HG02973 (cell line): ENCODE measurements at regions not wholly inside any gene's neighbourhood (a gene's known extent, or its start where the extent isn't known, plus 50 kb on each side); places are given as distances from the start of the nearest gene placed in this dataset.

Experiments used
- ATAC-seq: cut with Tn5 transposase; IDR thresholded peaks from one replicate; pipeline ENCODE4 v1.9.1; 2021; ENCODE audit warnings: moderate library complexity; ENCODE audit not compliant: unreplicated experiment

DNA sequence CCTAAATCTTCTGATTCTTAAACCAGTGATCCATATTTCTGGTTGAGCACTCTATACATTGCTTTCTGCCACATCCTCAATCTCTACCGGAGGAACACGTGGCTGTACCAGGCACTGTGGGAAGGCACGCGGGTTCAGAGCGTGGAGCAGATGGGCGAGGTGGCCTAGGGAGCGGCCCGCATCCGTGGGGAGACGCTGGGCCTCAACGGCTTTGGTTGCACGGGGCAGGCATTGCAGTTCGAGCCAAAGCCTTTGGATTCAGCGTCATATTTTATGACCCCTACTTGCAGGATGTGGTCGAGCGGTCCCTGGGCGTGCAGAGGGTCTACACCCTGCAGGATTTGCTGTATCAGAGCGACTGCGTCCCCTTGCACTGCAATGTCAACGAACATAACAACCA lies 197.2 kb upstream of the RGMB start:
- no peak for ATAC-seq

DNA sequence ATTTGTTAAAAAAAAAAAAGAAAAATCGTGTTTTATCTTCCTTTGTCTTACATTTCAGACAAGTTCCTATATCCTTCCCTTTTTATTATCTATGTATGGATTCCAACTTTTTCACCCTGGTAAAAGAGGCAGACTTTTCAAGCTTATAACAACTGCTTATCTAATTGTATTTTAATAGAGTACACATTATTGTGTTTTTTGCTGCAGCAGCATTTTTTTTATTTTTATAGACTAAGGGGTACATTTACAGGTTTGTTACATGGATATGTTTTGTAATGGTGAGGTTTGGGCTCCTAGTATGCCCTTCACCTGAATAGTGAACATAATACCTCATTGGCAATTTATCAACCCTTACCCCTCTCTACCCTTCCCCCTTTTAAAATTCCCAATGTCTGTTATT lies 195.0 kb upstream of the RGMB start:
- no peak for ATAC-seq

DNA sequence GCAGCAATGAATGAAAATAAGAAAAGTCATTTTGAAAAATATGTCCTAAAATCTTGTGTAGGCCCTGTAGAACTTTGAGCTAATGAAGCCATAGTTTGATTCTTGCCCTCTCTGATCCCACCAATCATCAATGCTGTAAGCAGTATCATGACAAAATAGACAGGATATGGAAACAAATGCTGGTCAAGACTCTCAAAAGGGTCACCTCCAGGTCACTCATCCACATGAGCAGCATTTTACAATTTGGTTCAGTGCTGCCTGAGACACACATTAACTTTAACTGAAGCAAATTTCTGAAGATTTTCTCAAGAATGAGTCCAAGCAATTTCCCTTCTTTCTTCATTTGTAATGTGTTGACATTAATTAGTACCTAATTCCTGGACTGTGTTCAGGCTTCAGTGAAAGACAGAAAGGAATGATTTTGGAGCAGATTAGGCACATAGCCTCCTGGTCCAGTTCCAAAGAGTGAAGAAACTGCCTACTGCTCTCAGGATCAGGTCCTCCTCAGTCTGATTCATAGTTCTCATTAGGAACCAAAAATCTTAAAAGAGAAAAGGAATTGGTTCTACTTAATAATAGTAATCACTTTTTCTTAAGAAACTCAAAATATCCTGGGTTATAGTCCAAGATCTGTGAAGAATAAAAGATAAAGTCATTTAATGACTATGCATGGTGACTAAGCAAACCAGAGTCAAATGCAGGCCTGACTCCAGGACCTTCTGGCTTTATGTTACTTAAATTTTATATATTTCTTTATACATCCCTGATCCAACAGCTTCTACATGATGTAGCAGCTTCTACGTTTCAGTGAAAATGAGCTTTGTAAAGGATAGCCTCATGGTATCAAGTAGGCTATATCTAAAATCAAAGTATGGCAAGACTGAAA lies 192.1 kb upstream of the RGMB start:
- ATAC-seq, result no peak

DNA sequence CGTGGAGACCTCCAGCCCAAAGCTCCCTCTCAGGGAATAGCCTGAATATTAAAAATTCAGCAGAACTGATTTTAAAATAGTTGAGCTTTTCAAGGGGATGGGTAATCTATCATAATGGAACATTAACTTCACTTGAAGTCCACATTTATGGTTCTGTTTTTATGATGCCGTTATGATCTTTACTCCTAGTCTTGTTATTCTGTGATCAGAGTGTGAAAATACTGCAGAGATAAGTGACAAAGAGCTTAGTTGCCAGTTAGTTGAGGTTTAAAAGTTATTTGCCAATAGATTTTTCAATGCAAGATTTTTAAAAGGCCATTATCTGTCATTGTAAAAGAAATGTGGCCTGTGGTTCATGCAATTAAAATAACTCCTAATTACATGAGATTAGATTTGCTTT lies 189.9 kb upstream of the RGMB start:
- ATAC-seq, result no peak

DNA sequence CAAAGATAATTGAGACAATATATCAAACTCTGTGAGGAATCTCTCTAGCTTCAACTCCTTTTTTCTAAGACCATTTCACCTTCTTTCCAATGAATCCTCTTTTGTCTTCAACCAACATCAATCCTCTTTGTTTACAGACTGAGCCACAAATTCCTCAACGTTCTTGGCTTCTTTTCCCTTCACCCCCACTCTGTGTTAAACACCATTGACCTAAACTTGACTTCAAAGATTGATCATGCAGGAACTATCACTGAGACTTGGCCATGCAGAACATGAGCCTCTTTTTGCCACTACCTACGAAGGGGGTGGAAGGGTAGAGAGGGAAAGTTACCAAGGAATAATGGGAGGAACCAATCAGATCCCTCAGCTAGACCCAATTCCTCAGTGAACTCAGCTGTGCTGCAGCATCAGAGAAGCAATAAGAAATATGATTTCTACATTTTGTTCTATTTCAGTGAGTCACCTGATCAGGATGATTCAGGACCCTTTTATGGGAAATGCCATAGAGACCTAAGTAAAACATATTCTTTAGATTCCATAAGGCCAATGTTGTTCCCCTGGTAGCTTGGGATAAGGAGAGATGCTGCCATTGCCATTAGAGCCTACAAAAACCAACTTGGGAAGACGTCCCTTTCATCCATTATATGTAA lies 187.7 kb upstream of the RGMB start:
- ATAC-seq, result no peak

DNA sequence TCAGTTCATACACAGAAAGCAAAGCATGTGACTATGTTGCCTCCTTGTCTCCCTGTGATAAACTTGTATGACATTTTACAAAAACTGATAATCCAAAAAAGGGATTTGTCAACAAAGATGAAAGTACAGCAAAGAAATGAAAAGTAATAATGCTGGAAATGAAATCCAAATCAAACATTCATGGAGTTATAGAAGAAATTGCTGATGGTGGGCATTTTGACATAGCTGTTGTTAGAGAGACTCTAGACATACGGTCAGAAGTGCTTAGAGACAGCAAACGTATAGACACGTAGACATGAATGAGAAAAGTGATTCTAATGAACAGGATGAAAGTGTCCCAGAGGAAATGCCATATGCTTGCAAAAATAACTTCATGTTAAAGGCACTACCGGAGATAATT lies 186.9 kb upstream of the RGMB start:
- ATAC-seq, result no peak

DNA sequence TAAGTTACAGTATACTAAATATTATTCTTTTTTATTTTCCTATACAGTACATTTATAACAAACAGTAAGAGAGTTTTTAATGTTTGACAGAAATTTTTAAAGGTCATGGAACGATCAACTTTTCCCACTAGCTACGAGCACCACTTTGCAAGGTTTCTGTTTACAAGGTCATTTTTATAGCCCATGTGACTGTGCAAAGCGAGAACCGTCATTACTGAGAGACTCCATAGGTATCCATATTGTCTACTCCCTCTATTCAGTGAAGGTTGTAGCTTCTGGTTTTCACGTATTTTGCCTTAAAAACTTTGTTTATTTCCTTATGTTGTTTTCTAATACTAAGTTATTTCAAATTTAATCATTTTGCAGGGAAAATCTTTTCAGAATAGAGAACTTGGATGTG lies 186.3 kb upstream of the RGMB start:
- no peak for ATAC-seq

DNA sequence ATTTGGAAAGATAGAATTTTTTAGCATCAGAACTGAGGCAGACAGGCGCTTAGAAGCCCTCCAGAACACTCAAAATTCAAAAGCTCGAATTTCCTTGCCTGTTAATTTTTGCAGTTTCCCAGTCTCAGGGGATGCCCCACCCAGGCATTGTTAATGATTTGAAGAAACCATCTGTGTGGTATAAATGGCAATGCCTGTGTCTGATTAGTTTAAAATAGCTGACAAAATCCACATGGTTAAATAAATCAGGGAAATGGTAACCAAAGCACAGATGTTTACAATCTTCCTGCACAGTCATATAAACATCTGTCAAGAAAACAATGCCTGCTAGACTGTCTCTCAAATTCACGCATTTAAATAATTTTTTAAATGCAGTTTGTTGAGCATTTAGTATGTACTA lies 185.2 kb upstream of the RGMB start:
- ATAC-seq, result no peak

DNA sequence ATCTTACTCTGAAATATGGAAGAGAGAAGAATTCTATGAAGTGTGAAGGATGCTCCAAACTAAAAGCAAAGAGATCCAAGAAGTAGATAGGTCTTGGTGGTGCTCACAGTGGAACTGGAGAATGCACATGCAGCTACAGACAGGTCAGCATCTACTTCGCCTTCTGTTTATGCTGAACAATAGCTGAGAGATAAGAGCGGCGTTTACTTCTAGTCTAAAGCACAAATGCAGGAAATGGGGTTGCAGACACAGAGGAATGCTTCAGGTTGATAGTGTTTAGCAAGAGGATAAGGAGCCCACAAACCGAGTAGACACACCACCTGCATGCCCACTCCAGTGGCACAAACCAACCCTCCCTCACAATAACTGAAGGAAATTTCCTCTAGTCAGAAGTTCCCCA lies 180.0 kb upstream of the RGMB start:
- ATAC-seq, result no peak

DNA sequence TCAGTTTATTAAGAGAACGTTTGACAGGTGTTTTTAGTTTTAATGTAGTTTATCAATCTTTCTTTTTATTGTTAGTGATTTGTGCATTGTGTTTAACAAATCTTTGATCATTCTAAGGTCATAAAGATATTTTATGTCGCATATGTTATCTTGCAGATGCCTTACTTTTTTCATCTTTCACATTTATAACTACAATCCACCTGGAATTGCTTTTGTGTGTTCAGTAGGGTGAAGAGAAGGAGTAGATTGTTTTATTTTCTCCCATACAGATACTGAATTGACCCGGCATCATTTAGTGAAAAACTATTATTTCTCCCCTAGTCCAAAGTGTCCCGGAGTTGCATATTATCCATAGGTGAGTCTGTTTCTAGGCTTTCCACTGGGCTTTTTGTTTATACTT lies 179.4 kb upstream of the RGMB start:
- ATAC-seq, result no peak

DNA sequence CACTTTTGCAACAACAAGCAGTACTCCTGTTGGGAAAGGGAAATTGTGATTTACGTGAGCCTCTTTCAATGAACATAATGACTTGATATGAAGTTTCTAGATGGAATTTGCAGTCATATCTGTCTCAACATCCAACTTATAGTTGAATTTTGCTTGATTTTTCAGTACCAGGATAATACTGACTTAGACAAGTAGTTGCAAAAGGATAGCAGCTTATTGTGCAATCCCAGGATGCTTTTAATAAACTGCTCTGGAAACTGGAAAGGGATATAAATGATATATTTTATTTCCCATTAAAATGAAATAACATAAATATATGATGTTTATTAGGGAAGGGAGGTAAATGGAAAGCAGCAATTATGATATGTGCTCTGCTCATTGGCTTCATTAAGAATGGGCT lies 174.4 kb upstream of the RGMB start:
- ATAC-seq, result no peak

DNA sequence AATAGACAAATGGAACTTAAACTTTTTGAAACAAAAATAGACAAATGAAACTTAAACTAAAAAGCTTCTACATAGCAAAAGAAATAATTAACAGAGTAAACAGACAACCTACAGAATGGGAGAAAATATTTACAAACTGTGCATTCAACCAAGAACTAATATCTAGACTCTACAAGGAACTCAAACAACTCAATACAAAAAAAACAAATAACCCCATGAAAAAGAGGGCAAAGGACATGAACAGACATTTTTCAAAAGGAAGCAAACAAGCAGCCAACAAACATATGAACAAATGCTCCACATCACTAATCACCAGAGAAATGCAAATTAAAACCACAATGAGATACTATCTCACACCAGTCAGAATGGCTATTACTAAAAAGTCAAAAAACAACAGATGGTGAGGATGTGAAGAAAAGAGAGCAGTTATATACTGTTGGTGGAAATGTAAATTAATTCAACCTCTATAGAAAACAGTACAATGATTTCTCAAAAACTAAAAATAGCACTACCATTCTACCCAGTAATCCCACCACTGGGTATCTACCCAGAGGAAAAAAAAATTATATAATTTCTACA lies 170.8 kb upstream of the RGMB start:
- peak; percentile 63 for ATAC-seq

DNA sequence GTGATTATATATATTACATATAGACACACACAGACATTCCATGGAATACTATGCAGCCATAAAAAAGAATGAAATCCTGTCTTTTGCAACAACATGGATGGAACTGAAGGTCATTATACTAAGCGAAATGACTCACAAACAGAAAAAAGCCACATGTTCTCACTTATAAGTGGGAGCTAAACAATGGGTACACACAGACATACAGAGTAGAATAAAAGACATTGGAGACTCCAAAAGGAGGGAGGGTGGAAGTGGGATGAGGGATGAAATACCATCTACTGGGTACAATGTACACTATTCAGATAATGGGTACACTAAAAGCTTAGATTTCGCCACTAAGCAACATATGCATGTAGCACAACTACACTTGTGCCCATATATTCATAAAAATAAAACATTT lies 170.0 kb upstream of the RGMB start:
- ATAC-seq, result no peak

DNA sequence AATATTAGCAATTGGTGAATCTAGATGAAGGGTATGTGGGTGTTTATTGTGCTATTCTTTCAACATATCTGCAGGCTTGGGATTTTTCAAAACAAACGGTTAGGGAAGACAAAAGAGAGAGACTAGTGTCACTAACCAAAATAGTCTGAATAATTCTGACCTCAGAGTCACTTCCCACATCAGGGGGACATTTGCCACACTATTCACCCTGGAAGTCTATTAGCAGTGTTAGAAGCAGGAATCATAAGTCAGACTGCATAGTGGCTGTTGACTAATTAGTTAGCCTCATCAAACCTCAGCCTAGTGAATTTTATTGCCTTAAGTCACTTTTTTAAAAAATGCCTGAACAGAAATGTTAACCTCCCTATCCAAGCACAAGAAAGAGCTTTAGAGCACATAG lies 169.2 kb upstream of the RGMB start:
- no peak for ATAC-seq

DNA sequence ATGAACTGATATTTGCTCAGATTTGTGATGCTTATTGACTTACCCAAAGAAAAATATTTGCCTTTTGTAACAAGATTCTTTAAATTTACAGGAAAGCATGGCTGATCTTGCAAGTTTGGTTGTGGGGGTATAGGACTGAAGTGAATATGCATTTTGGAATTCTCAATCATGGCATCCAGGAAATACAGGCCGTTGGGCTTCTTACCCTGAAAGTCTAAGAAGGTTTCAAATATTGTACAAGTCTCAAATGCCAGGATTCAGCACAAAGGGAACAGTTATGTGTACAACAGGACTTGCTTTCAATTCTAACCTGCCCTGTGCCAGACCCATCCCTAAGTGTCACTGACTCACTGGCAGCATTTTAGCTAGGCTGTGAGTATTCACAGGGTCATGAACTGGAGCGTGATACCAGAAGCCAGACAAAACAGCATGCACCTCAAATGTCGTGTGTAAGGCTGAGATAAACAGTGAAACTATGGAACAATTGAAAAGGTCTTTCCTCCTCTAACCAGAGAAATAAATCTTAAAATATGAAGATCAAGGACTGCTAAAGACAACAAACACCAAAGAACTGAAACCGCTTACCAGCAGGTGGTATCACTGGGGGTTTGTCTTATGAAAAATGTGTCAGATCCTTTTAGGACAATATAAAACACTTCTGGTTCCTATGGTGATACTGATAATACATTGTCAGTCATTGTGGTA lies 168.6 kb upstream of the RGMB start:
- no peak for ATAC-seq

DNA sequence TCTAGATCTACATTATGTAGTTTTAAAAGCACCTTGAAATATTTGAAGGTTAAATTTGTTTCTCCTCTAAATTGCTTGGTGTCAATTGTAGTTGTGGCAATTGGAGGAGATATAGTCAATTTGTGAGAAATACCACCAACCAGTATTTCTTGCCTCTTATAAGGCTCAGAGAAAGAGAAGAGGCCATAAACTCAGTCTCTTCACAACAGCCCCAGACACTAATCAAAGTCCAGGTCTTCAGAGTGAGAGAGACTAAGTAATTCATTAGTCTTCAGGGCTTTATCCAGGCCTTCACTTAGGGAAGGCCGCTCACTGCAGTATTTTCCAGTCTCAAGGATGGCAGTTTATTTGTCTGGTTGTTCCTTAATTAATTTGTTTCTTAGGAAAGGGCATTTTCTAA lies 168.0 kb upstream of the RGMB start:
- no peak for ATAC-seq

DNA sequence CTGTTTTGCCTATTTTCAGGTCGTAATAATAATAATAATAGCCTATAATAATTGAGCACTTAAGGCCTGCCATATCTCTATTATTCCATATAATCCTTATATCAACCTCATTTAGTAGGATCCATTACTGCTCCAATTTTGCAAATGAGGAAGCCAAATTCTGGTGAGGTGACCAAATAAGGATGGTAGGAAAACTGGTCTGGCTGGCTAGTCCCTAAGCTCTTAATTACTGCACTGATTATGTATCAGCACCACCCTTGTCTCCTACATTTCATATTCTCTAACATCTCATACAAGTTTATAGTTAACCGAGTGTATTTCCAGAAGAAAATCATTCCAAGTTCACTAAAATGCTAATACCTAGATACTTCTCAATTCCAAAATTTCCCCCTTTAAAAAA lies 166.5 kb upstream of the RGMB start:
- ATAC-seq, result no peak

DNA sequence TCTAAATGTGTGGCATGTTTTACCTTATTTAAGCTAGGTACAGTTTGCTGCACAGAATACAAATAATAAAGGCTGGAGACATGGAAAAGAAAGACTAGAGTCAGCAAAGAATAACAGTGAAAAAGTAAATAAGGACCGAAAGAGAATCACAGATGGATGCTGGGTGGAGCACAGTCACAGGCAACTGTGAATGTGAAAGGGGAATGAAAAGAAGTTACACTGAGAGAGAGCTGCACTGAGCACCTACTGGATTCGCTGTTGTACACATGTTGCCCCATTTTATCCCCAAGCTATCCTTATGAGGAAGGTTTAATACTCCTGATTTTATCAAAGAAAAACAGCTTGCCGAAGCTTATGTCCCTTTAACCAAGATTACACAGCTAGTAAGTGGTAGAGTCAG lies 165.4 kb upstream of the RGMB start:
- ATAC-seq, result no peak

DNA sequence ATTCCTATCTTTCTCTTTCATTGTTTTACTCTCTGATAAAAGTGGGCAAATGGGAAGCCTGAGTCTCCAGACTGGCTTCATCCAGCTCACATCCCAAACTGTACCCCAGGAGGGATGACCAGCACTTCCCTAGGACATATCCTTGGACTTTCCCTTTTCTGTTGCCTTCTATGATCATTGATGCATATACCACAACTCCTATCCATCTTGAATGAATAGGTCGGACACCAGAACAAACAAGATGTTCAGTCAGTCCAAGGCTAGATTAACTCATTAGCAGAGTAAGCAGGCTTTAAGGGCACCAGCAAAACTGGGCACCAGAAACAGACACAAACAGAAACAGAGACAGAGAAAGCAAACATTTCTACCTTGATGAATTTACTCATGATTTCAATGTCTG lies 159.1 kb upstream of the RGMB start:
- ATAC-seq, result no peak

DNA sequence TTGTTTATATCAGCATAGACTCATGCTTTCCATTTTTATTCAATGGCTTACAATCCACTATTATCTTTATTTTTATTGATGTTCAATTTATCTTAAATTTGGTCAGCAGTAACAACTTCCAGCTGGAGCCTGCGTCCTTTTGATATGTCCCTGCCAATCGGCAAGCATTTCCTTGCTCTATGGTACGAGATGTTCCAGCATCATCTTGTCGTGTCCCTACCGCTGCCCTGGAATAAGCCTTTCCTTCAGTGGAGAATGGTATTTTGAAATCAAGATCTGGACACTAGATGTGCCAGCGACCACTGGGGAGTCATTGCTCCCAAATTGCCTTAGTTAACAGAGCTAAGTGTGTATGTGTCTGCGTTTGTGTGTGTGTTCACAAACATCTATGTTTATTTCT lies 151.6 kb upstream of the RGMB start:
- ATAC-seq, result no peak

DNA sequence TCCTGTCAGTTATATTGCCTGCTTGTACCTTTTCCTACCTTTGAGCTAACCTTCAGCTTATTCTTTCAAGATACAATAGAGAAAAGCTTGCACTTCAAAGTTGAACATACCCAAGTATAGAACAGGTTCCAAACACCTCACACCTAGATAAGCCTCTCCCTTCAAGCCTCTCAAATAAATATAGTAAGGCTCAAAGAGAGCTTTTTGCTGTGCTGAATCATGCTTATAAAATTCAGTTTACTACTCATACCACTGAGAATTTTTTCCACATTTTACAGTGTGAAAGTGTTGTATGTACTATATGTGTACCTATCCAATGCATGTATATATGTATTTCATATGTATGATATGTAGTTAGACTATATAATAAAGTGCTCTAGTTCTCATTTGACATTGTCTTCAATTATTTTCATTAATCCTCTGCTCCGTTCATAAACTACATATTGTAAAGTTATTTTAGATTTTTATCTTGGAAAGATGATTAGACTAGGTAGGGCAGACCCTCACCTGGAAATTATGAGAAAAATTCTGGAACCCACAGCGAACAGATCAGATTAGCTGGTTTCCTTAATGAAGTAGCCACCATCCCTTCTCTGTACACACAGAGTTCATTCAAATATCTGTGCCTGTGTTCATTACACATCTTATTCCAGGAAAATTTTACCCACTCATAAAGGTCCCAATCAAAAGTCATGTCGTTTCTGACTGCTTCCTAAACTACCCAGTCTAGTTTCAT lies 149.2 kb upstream of the RGMB start:
- ATAC-seq, result no peak
